Lower leg skin (tissue), 4 donors: ENCODE measurements at regions not wholly inside any gene's neighbourhood (a gene's known extent, or its start where the extent isn't known, plus 50 kb on each side); places are given as distances from the start of the nearest gene placed in this dataset.

Experiments
- DNase-seq, 2 donors: peaks; one replicate each; pipeline ENCODE4 v3.0.0-alpha.2; 2019; ENCODE audit warnings: low spot score in 2 of 2
- H3K4me3 ChIP-seq: fragments of 200-600 bp; sonication (generic); 2 replicates; pipeline ENCODE4 v1.5.1; 2017; ENCODE audit warnings: mild to moderate bottlenecking, low read depth; ENCODE audit not compliant: poor library complexity, severe bottlenecking
- POLR2A ChIP-seq, 2 donors: fragments of 450-650 bp; IDR thresholded peaks; one replicate each; pipeline ENCODE4 v1.6.1; 2016 to 2017; ENCODE audit warnings: antibody characterized with exemption in 2 of 2, mild to moderate bottlenecking in 1 of 2, moderate library complexity in 1 of 2
- WGBS, 2 donors: methylation state at CpG; one replicate each; pipeline ENCODE4 v1.1.5; 2018; 5-methylcytosine and 5-hydroxymethylcytosine counted together
- intact Hi-C: fragments of 100-400 bp; cut with DNase I; formaldehyde crosslinking; loops from one replicate; pipeline ENCODE4 v1.15.0; 2023; ENCODE audit warnings: low total_unique reads
- TF ChIP-seq, protein P1 (sequence below), 3 donors: fragments of 450-650 bp; IDR thresholded peaks; one replicate each; pipeline ENCODE4 v1.5.1; 2016; ENCODE audit warnings: antibody characterized with exemption in 3 of 3, mild to moderate bottlenecking in 3 of 3, moderate library complexity in 2 of 3

DNA sequence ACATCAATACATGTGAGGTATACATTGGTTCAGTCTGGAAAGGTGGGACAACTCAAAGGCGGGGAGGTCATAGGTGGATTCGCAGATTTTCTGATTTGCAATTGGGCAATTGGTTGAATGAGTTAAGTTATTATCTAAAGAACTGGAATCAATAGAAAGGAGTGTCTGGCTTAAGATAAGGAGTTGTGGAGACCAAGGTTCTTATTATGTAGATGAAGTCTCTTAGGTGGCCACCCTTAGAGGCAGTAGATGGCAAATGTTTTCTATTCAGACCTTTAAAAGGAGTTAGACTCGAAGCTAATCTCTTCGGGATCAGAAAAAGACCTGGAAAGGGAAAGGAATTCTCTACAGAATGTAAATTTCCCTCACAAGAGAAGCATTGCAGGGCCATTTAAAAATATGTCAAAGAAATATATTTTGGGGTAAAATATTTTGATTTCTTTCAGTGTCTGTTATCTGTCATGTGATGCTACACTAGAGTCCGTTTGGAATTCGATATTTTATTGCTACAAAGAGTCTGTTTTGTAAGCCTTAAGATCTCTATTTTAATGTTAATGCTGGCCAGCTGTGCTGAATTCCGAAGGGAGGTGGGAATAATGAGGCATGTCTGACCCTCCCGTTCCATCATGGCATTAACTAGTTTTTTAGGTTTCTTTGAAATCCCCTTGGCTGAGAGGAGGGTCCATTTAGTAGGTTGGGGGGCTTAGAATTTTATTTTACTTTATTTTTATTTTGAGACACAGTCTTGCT lies 265.1 kb downstream of the PTPRU start:
- TF ChIP-seq POLR2A (IDR thresholded peaks at IDR 0.05), result no peak
- TF ChIP-seq, protein P1, sequence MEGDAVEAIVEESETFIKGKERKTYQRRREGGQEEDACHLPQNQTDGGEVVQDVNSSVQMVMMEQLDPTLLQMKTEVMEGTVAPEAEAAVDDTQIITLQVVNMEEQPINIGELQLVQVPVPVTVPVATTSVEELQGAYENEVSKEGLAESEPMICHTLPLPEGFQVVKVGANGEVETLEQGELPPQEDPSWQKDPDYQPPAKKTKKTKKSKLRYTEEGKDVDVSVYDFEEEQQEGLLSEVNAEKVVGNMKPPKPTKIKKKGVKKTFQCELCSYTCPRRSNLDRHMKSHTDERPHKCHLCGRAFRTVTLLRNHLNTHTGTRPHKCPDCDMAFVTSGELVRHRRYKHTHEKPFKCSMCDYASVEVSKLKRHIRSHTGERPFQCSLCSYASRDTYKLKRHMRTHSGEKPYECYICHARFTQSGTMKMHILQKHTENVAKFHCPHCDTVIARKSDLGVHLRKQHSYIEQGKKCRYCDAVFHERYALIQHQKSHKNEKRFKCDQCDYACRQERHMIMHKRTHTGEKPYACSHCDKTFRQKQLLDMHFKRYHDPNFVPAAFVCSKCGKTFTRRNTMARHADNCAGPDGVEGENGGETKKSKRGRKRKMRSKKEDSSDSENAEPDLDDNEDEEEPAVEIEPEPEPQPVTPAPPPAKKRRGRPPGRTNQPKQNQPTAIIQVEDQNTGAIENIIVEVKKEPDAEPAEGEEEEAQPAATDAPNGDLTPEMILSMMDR (IDR thresholded peaks at IDR 0.05), result no peak
- peak in 1 of 2 donors; percentile 15 for DNase-seq
- no peak overlapping the region for H3K4me3 ChIP-seq
- 37 to 38% methylated on average over 8 of the region's 8 CpGs for WGBS, 2 donors
- intact Hi-C loops, result no loop called here

DNA sequence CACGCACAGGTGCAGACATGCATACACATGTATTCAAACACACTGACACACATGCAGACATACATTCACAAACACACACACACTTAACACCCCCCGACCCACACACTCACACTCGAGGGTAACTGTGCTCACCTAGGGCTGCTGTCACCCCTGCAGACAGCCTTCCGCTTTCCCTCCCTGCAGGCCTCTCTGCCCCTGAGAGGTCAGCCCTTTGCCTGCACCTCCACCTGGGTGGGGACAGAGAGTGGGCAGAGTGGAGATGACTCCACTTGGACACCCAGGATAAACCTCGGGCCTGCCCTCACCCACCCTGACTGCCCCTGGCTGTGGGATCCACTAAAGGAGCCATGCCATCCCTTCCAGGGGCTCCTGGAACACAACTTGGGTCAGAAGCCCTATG lies 264.3 kb downstream of the PTPRU start:
- 85 to 87% methylated on average over 5 of the region's 5 CpGs for WGBS, 2 donors
- TF ChIP-seq, protein P1 (IDR thresholded peaks at IDR 0.05), result no peak
- TF ChIP-seq POLR2A (IDR thresholded peaks at IDR 0.05), result no peak
- no peak overlapping the region for H3K4me3 ChIP-seq
- intact Hi-C loops, result no loop called here
- peak in 1 of 2 donors; percentile 29 for DNase-seq

DNA sequence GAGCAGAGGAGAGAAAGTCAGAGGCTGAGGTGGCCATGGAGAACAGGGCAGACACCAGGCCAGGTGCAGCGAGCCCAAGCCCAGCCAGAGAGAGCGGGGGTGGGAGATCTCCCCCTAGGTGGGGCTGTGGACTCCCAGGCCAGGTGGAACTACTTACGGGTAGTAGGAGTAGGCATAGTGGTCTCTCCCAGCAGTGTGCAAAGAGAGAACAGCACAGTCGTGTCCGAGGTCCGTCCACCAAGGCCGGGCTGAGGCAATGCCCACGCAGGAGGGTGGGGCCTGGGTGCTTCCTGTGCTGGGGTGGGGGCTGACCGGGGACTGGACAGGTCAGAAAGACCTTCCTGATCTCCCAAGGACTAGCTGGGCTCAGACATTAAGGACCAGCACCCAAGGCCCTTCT lies 263.7 kb downstream of the PTPRU start:
- 90 to 98% methylated on average over 9 of the region's 9 CpGs for WGBS, 2 donors
- no peak overlapping the region for H3K4me3 ChIP-seq
- intact Hi-C loops, result no loop called here
- DNase-seq, result peak in 1 of 2 donors; percentile 68
- TF ChIP-seq, protein P1 (IDR thresholded peaks at IDR 0.05), result no peak
- TF ChIP-seq POLR2A (IDR thresholded peaks at IDR 0.05), result no peak

DNA sequence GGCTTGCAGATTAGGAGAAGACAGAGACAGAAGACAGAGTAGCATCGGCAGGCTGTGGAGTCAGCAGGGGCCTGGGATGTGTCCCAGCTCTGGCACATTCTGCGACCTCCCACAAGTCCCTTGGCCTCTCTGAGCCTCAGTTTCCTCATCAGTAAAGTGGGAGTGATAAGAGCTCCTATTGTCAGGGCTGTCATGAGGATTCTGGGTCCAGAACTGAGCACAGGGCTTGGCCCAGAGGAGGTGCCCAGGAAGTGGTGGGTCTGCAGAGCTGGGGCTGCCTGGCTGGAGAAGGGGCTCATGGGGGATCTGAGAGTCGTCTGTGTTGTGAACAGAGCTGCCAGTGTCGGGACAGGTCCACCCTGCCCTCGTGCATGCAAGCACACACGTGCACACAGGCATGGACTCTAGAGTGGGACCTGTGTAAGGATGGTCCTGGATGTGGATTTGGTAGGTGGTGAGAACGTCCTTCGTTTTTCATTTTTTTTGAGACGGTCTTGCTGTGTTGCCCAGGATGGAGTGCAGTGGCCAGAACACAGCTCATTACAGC lies 262.9 kb downstream of the PTPRU start:
- 77 to 81% methylated on average over 9 of the region's 9 CpGs for WGBS, 2 donors
- TF ChIP-seq POLR2A (IDR thresholded peaks at IDR 0.05), result no peak
- TF ChIP-seq, protein P1 (IDR thresholded peaks at IDR 0.05), result no peak
- intact Hi-C loops, result no loop called here
- H3K4me3 ChIP-seq, result no peak overlapping the region
- peak in 1 of 2 donors; percentile 74 for DNase-seq

DNA sequence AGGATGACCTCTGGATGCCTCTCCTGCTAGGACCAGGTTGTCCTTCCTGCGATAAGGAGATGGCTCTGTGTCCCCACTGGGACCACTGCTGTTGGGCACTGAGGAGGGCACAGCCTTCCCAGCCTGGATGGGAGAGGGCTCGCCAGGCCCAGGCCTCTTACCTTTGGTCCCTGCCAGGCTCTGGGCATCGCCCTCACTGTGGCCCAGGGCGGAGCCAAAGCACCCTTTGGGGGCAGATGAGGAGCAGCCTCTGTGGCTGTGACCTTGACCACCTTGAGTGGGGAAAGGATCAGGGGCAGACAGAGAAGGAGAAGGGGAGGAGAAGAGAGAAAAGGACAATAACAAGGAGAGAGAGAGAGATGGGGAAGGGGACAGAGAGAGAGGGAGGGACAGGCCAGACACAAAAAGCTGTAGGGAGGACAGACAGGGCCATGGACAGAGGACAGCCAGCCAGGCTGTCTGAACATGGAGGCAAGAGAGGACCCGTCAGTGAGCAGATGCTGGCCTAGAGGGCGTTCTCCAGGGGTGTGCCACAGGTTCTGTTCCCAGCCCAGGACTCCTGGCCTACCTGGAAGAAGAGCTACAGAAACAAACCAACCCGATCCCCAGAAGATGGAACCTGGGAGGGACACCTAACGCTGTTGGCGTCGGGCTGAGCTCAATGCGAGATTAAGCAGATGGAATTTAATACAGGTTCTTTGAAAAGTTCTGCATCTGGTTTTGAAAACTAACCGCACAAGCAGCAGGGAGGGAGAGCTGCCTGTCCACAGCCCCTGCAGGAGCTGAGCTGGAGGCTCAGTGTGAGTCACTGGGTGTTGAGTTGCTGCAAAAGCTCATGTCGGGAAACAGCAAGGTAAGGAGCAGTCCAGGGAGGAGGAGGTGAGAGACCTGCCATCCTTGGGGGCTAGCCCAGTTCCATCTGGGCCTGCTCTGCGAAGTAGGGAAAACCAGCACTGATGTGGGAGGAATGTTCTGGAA lies 262.1 kb downstream of the PTPRU start:
- WGBS, 2 donors, result 82 to 84% methylated on average over 14 of the region's 14 CpGs
- intact Hi-C loops, result no loop called here
- no peak overlapping the region for H3K4me3 ChIP-seq
- TF ChIP-seq, protein P1 (IDR thresholded peaks at IDR 0.05), result no peak
- no peak for TF ChIP-seq POLR2A (IDR thresholded peaks at IDR 0.05)
- peak in 1 of 2 donors; percentile 67 for DNase-seq
